ENCODE measurements at regions not wholly inside any gene's neighbourhood (a gene's known extent, or its start where the extent isn't known, plus 50 kb on each side); places are given as distances from the start of the nearest gene placed in this dataset.

GRCh38 chr1:112779665-112780526, 64.8 kb upstream of the PPM1J start:
- no peak for DNase-seq

GRCh38 chr1:112778137-112778536, 63.0 kb upstream of the PPM1J start:
- DNase-seq: no peak

- DNase-seq: no peak
Measured at GRCh38 chr1:112776688-112777087, 61.6 kb upstream of the PPM1J start.

- no peak for DNase-seq
Measured at GRCh38 chr1:112772781-112773180, 57.6 kb upstream of the PPM1J start.

GRCh38 chr1:112770724-112771123, 55.6 kb upstream of the PPM1J start:
- DNase-seq: no peak

- DNase-seq: no peak
Measured at GRCh38 chr1:112769611-112770010, 54.5 kb upstream of the PPM1J start.

GRCh38 chr1:112767646-112768045, 52.5 kb upstream of the PPM1J start:
- DNase-seq: no peak

All from AML-193 (cell line).